Sigmoid colon (tissue), 3 donors: ENCODE measurements at regions not wholly inside any gene's neighbourhood (a gene's known extent, or its start where the extent isn't known, plus 50 kb on each side); places are given as distances from the start of the nearest gene placed in this dataset.

ENCODE experiments used
- CTCF ChIP-seq, 4 experiments: fragments of 450-650 bp in 3 of 4; fragments of 200-600 bp in 1 of 4; IDR thresholded peaks; one replicate each; pipeline ENCODE4 v1.5.1; 2016 to 2019; ENCODE audit warnings: antibody characterized with exemption in 4 of 4, mild to moderate bottlenecking in 3 of 4, moderate library complexity in 2 of 4
- POLR2A ChIP-seq, 2 donors: fragments of 450-650 bp; IDR thresholded peaks; one replicate each; pipeline ENCODE4 v1.6.1; 2016; ENCODE audit warnings: antibody characterized with exemption in 2 of 2, mild to moderate bottlenecking in 2 of 2, moderate library complexity in 2 of 2

GRCh38 chr13:107239213-107239612 lies 671.3 kb upstream of the ARGLU1 start:
- TF ChIP-seq CTCF (IDR thresholded peaks at IDR 0.05) (no peak), POLR2A (IDR thresholded peaks at IDR 0.05) (no peak)
